GM23248 (cell line): ENCODE measurements at regions not wholly inside any gene's neighbourhood (a gene's known extent, or its start where the extent isn't known, plus 50 kb on each side); places are given as distances from the start of the nearest gene placed in this dataset.

Experiments
- DNase-seq: peaks from one replicate; pipeline ENCODE4 v3.0.0-alpha.2; 2015
- H2AFZ ChIP-seq: fragments of 200-600 bp; sonication (generic); 2 replicates; pipeline ENCODE4 v1.6.1; 2016; ENCODE audit warnings: antibody characterized with exemption
- H3F3A ChIP-seq: fragments of 200-600 bp; sonication (generic); 2 replicates; pipeline ENCODE4 v1.6.1; 2016; ENCODE audit warnings: mild to moderate bottlenecking, antibody characterized with exemption, mixed run types; ENCODE audit not compliant: insufficient read depth
- H3K27ac ChIP-seq: fragments of 200-600 bp; sonication (generic); 2 replicates; pipeline ENCODE4 v1.5.1; 2016; ENCODE audit warnings: mild to moderate bottlenecking
- H3K27me3 ChIP-seq: fragments of 200-600 bp; sonication (generic); replicated peaks from 2 replicates; pipeline ENCODE4 v1.6.1; 2016; ENCODE audit warnings: mild to moderate bottlenecking; ENCODE audit not compliant: insufficient read depth
- H3K36me3 ChIP-seq: fragments of 200-600 bp; sonication (generic); 2 replicates; pipeline ENCODE4 v1.6.1; 2016; ENCODE audit warnings: low read depth, mild to moderate bottlenecking
- H3K4me1 ChIP-seq: fragments of 200-600 bp; sonication (generic); 2 replicates; pipeline ENCODE4 v1.6.1; 2016; ENCODE audit warnings: mild to moderate bottlenecking; ENCODE audit not compliant: insufficient read depth
- H3K4me2 ChIP-seq: fragments of 200-600 bp; sonication (generic); one replicate; pipeline ENCODE4 v1.6.1; 2016; ENCODE audit warnings: mild to moderate bottlenecking; ENCODE audit not compliant: unreplicated experiment
- H3K4me3 ChIP-seq: fragments of 200-600 bp; sonication (generic); 2 replicates; pipeline ENCODE4 v1.5.1; 2016; ENCODE audit warnings: mild to moderate bottlenecking
- H3K79me2 ChIP-seq: fragments of 200-600 bp; sonication (generic); 2 replicates; pipeline ENCODE4 v1.6.1; 2016; ENCODE audit warnings: mild to moderate bottlenecking; ENCODE audit not compliant: insufficient read depth
- H3K9ac ChIP-seq: fragments of 200-600 bp; sonication (generic); 2 replicates; pipeline ENCODE4 v1.6.1; 2016; ENCODE audit warnings: mild to moderate bottlenecking
- H3K9me2 ChIP-seq: fragments of 200-600 bp; sonication (generic); 2 replicates; pipeline ENCODE4 v1.6.1; 2016; ENCODE audit warnings: mixed run types, mild to moderate bottlenecking, moderate library complexity; ENCODE audit not compliant: insufficient read depth
- H3K9me3 ChIP-seq: fragments of 200-600 bp; sonication (generic); one replicate; pipeline ENCODE4 v1.6.1; 2017; ENCODE audit warnings: low read depth
- H4K20me1 ChIP-seq: fragments of 200-600 bp; sonication (generic); 2 replicates; pipeline ENCODE4 v1.6.0; 2016; ENCODE audit not compliant: insufficient read depth
- EZH2 ChIP-seq: fragments of 200-600 bp; sonication (generic); IDR thresholded peaks from 2 replicates; pipeline ENCODE4 v1.6.1; 2018; ENCODE audit warnings: antibody characterized with exemption, mild to moderate bottlenecking; ENCODE audit not compliant: insufficient read depth, poor library complexity, severe bottlenecking
- EZH2phosphoT487 ChIP-seq: fragments of 200-600 bp; sonication (generic); IDR thresholded peaks from 2 replicates; pipeline ENCODE4 v1.6.1; 2018; ENCODE audit warnings: antibody characterized with exemption, moderate library complexity, mild to moderate bottlenecking, low read depth; ENCODE audit not compliant: insufficient read depth
- WGBS, 2 experiments: methylation state at CpG; one replicate each; pipeline ENCODE4 v1.1.6; 2015 to 2017; ENCODE audit warnings: low lambda C conversion rate in 2 of 2, low coverage in 1 of 2; ENCODE audit errors: missing lambda C conversion rate in 2 of 2; 5-methylcytosine and 5-hydroxymethylcytosine counted together
- in situ Hi-C: fragments of 300-500 bp; cut with MboI; formaldehyde crosslinking; loops from 2 replicates; pipeline ENCODE4 v1.15.0; 2020

DNA sequence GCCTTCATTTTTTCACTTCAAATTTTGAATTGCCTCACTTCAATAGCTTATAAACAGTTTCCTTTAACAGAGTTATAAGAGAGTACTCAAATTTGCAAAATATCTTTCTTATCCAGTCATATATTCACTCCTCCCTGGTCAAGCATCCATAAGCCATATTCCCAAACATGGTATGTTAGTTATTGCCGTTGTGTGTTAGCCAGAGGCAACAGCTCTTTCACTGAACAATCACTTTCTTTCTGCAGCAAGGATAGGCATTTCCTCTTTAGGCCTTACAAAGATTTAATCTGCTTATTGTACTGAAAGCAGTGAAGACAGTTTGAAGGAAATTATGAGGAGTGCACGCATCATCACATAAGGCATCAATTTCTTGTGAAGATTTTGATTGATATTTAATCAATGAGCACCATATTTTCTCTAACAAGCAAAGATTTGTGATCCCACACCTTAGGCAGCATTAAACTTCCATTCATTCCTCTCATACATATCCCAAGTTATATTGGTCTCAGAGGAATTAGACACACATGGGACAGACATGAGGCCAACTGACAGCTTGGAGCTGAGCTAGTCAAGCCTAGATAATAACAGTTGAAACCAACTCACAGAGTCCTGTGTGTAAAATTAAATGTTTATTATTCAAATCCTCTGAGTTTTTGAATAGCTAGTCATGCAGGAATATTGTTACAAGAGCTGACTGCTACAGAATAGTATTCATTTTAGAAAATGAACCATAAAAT, 80.0 kb upstream of the EPHA6 start:
- H3F3A ChIP-seq = no peaks in the 10 kb centered on the region
- no peak overlapping the region for H3K27ac ChIP-seq
- no peaks in the 10 kb centered on the region for H4K20me1 ChIP-seq
- H3K36me3 ChIP-seq = no peaks in the 10 kb centered on the region
- H3K9ac ChIP-seq = no peak overlapping the region
- no peaks in the 10 kb centered on the region for H3K4me1 ChIP-seq
- TF ChIP-seq EZH2phosphoT487 = no peak
- TF ChIP-seq EZH2 = no peak
- H3K79me2 ChIP-seq = no peaks in the 10 kb centered on the region
- in situ Hi-C loops = no loop called here
- H3K9me3 ChIP-seq = no peaks in the 10 kb centered on the region
- no peaks in the 10 kb centered on the region for H3K9me2 ChIP-seq
- no peak overlapping the region for H3K4me2 ChIP-seq
- no peak overlapping the region for H2AFZ ChIP-seq
- WGBS, 2 experiments = 3% methylated on average over 2 of the region's 2 CpGs
- H3K27me3 ChIP-seq = no peaks in the 10 kb centered on the region
- no peak overlapping the region for H3K4me3 ChIP-seq
- no peak for DNase-seq

GRCh38 chr3:96748139-96748538, 66.3 kb upstream of the EPHA6 start:
- no peak for DNase-seq
- H3K9ac ChIP-seq = no peak overlapping the region
- H3K36me3 ChIP-seq = no peaks in the 10 kb centered on the region
- in situ Hi-C loops = no loop called here
- no peaks in the 10 kb centered on the region for H3F3A ChIP-seq
- H4K20me1 ChIP-seq = no peaks in the 10 kb centered on the region
- TF ChIP-seq EZH2phosphoT487 (no peak), EZH2 (no peak)
- no peaks in the 10 kb centered on the region for H3K9me2 ChIP-seq
- H2AFZ ChIP-seq = no peak overlapping the region
- no peaks in the 10 kb centered on the region for H3K27me3 ChIP-seq
- H3K4me2 ChIP-seq = no peak overlapping the region
- no peaks in the 10 kb centered on the region for H3K4me1 ChIP-seq
- no peak overlapping the region for H3K27ac ChIP-seq
- no peaks in the 10 kb centered on the region for H3K9me3 ChIP-seq
- H3K4me3 ChIP-seq = no peak overlapping the region
- no peaks in the 10 kb centered on the region for H3K79me2 ChIP-seq

- Histone ChIP-seq H4K20me1 (no peaks in the 10 kb centered on the region), H3K27me3 (no peaks in the 10 kb centered on the region), H3K9me2 (no peaks in the 10 kb centered on the region), H3K9me3 (no peaks in the 10 kb centered on the region), H3K36me3 (no peaks in the 10 kb centered on the region), H3K4me3 (no peak overlapping the region), H3K4me1 (no peaks in the 10 kb centered on the region), H3F3A (no peaks in the 10 kb centered on the region), H3K27ac (no peak overlapping the region), H3K79me2 (no peaks in the 10 kb centered on the region), H3K9ac (no peak overlapping the region), H2AFZ (no peak overlapping the region), H3K4me2 (no peak overlapping the region)
- in situ Hi-C loops = no loop called here
- TF ChIP-seq EZH2phosphoT487 = no peak
- TF ChIP-seq EZH2 = no peak
- DNase-seq = no peak
- WGBS, 2 experiments = 4 to 31% methylated on average over 2 of the region's 2 CpGs
These were observed 64.2 kb upstream of the EPHA6 start for GRCh38 chr3:96750094-96750767.

- in situ Hi-C loops = no loop called here
- no peaks in the 10 kb centered on the region for H3F3A ChIP-seq
- TF ChIP-seq EZH2 (no peak), EZH2phosphoT487 (no peak)
- H3K79me2 ChIP-seq = no peaks in the 10 kb centered on the region
- H3K27ac ChIP-seq = no peak overlapping the region
- H3K4me1 ChIP-seq = no peaks in the 10 kb centered on the region
- no peak overlapping the region for H3K4me2 ChIP-seq
- H3K9me3 ChIP-seq = no peaks in the 10 kb centered on the region
- no peaks in the 10 kb centered on the region for H4K20me1 ChIP-seq
- no peaks in the 10 kb centered on the region for H3K36me3 ChIP-seq
- H2AFZ ChIP-seq = no peak overlapping the region
- no peak overlapping the region for H3K9ac ChIP-seq
- no peaks in the 10 kb centered on the region for H3K9me2 ChIP-seq
- DNase-seq = no peak
- 36 to 42% methylated on average over 13 of the region's 13 CpGs for WGBS, 2 experiments
- no peak overlapping the region for H3K4me3 ChIP-seq
- H3K27me3 ChIP-seq = no peaks in the 10 kb centered on the region
These were observed 61.3 kb upstream of the EPHA6 start for GRCh38 chr3:96753124-96753523.
